Fibroblast of mammary gland (primary cell): ENCODE measurements at regions not wholly inside any gene's neighbourhood (a gene's known extent, or its start where the extent isn't known, plus 50 kb on each side); places are given as distances from the start of the nearest gene placed in this dataset.

Source experiments
- DNase-seq: peaks from one replicate; pipeline ENCODE4 v3.0.0-alpha.2; 2010; ENCODE audit warnings: low read depth
- H3K4me3 ChIP-seq: 2 replicates; pipeline ENCODE4 v1.5.1; 2011; ENCODE audit warnings: low read depth, mild to moderate bottlenecking, low read length, moderate library complexity; ENCODE audit not compliant: control insufficient read depth
- CTCF ChIP-seq: conservative IDR thresholded peaks from 2 replicates; pipeline ENCODE4 v1.5.1; 2011; ENCODE audit warnings: low read depth, low read length, inconsistent platforms; ENCODE audit not compliant: control insufficient read depth, insufficient read depth

GRCh38 chr12:97323154-97323553 is 139.4 kb upstream of the RMST start:
- no peak overlapping the region for H3K4me3 ChIP-seq
- no peak for DNase-seq
- no peak for TF ChIP-seq CTCF

GRCh38 chr12:97324471-97324870 is 138.1 kb upstream of the RMST start:
- DNase-seq: no peak
- TF ChIP-seq CTCF: no peak
- H3K4me3 ChIP-seq: no peak overlapping the region

- no peak overlapping the region for H3K4me3 ChIP-seq
- no peak for TF ChIP-seq CTCF
Observed at GRCh38 chr12:97335115-97335514, 127.5 kb upstream of the RMST start.

GRCh38 chr12:97336900-97337751 is 125.5 kb upstream of the RMST start:
- TF ChIP-seq CTCF: no peak
- no peak for DNase-seq
- H3K4me3 ChIP-seq: no peak overlapping the region

More at GRCh38 chr12:97335115-97335514, 127.5 kb upstream of the RMST start:
- no peak for DNase-seq

- TF ChIP-seq CTCF: no peak
- no peak for DNase-seq
- H3K4me3 ChIP-seq: no peak overlapping the region
Observed at GRCh38 chr12:97342130-97342529, 120.5 kb upstream of the RMST start.

- no peak for DNase-seq
Observed at GRCh38 chr12:97347956-97348355, 114.6 kb upstream of the RMST start.

More at GRCh38 chr12:97347956-97348355, 114.6 kb upstream of the RMST start:
- no peak for TF ChIP-seq CTCF
- no peak overlapping the region for H3K4me3 ChIP-seq
